ENCODE measurements at regions not wholly inside any gene's neighbourhood (a gene's known extent, or its start where the extent isn't known, plus 50 kb on each side); places are given as distances from the start of the nearest gene placed in this dataset.

DNA sequence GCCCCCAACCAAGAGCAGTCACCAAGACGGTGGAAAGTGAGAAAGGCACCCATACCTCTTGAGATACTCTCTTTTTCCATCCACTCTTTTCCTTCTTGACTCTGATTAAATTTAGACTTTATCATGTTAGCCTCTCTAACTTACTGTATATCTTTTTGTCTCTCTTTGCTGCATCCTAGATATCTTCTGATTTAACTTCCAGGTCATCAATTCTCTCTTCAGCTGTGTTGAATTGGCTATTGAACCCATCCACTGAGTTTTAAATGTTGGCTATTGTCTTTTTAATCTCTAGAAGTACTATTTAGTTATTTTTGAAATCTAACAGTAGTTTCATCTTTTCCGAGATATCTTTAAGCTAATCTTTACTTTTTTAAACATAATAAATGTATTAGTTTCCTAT, 78.3 kb upstream of the MBOAT2 start:
- TF ChIP-seq, protein P1, sequence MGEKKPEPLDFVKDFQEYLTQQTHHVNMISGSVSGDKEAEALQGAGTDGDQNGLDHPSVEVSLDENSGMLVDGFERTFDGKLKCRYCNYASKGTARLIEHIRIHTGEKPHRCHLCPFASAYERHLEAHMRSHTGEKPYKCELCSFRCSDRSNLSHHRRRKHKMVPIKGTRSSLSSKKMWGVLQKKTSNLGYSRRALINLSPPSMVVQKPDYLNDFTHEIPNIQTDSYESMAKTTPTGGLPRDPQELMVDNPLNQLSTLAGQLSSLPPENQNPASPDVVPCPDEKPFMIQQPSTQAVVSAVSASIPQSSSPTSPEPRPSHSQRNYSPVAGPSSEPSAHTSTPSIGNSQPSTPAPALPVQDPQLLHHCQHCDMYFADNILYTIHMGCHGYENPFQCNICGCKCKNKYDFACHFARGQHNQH (CRISPR knock-in tag; IDR thresholded peaks at IDR 0.05): no peak
- no peak for TF ChIP-seq ZNF10 (CRISPR knock-in tag; IDR thresholded peaks at IDR 0.05; ENCODE audit: borderline replicate concordance, low read depth)

All from HepG2 (cell line).